ENCODE measurements at regions not wholly inside any gene's neighbourhood (a gene's known extent, or its start where the extent isn't known, plus 50 kb on each side); places are given as distances from the start of the nearest gene placed in this dataset.

- TF ChIP-seq CTCF (IDR thresholded peaks at IDR 0.05) (no peak), POLR2A (IDR thresholded peaks at IDR 0.05) (no peak), EP300 (IDR thresholded peaks at IDR 0.05) (no peak), POLR2AphosphoS5 (IDR thresholded peaks at IDR 0.05) (no peak)
These were observed 201.6 kb upstream of the PARD3B start for GRCh38 chr2:204343685-204344084.

Measured in stomach (tissue), 4 donors.